H9 (cell line): ENCODE measurements at regions not wholly inside any gene's neighbourhood (a gene's known extent, or its start where the extent isn't known, plus 50 kb on each side); places are given as distances from the start of the nearest gene placed in this dataset.

Source experiments
- DNase-seq: peaks from one replicate; pipeline ENCODE4 v3.0.0-alpha.2; 2017
- H2AFZ ChIP-seq: one replicate; pipeline ENCODE4 v1.6.1; 2013; ENCODE audit warnings: mild to moderate bottlenecking, low read length, control low read depth, moderate library complexity
- H2AK5ac ChIP-seq: 2 replicates; pipeline ENCODE4 v1.6.1; 2013; ENCODE audit warnings: low read length, control low read depth, mixed read lengths; ENCODE audit not compliant: insufficient read length
- H2BK120ac ChIP-seq: one replicate; pipeline ENCODE4 v1.6.1; 2013; ENCODE audit warnings: low read depth, mild to moderate bottlenecking, low read length, control low read depth, inconsistent platforms; ENCODE audit not compliant: poor library complexity, severe bottlenecking
- H2BK12ac ChIP-seq: 2 replicates; pipeline ENCODE4 v1.6.1; 2013; ENCODE audit warnings: low read length, control low read depth, mixed read lengths, low read depth; ENCODE audit not compliant: insufficient read length
- H2BK15ac ChIP-seq: 2 replicates; pipeline ENCODE4 v1.6.1; 2013; ENCODE audit warnings: low read depth, low read length, control low read depth
- H2BK20ac ChIP-seq: one replicate; pipeline ENCODE4 v1.6.1; 2013; ENCODE audit warnings: low read depth, mild to moderate bottlenecking, low read length, control low read depth, inconsistent platforms; ENCODE audit not compliant: poor library complexity, severe bottlenecking
- H2BK5ac ChIP-seq: 2 replicates; pipeline ENCODE4 v1.6.1; 2013; ENCODE audit warnings: low read length, control low read depth, mixed read lengths; ENCODE audit not compliant: insufficient read length
- H3K14ac ChIP-seq: 2 replicates; pipeline ENCODE4 v1.6.1; 2013; ENCODE audit warnings: low read length, control low read depth; ENCODE audit not compliant: insufficient read depth
- H3K18ac ChIP-seq: 2 replicates; pipeline ENCODE4 v1.6.1; 2013; ENCODE audit warnings: low read depth, mild to moderate bottlenecking, mixed read lengths, low read length, control low read depth; ENCODE audit not compliant: insufficient read length
- H3K23ac ChIP-seq: 2 replicates; pipeline ENCODE4 v1.6.1; 2013; ENCODE audit warnings: low read length, control low read depth, mixed read lengths, low read depth; ENCODE audit not compliant: insufficient read length
- H3K23me2 ChIP-seq: 2 replicates; pipeline ENCODE4 v1.6.1; 2013; ENCODE audit warnings: low read depth, mild to moderate bottlenecking, mixed read lengths, low read length, control low read depth; ENCODE audit not compliant: insufficient read length, poor library complexity, severe bottlenecking
- H3K27ac ChIP-seq: 2 replicates; pipeline ENCODE4 v1.5.1; 2013; ENCODE audit warnings: low read length, control low read depth, mixed read lengths, low read depth; ENCODE audit not compliant: insufficient read length
- H3K27me3 ChIP-seq: 2 replicates; pipeline ENCODE4 v1.6.1; 2013; ENCODE audit warnings: low read length, control low read depth, inconsistent platforms; ENCODE audit not compliant: insufficient read depth
- H3K4ac ChIP-seq: 2 replicates; pipeline ENCODE4 v1.6.1; 2013; ENCODE audit warnings: low read depth, mild to moderate bottlenecking, control low read depth, inconsistent platforms, low read length, moderate library complexity
- H3K4me1 ChIP-seq: 2 replicates; pipeline ENCODE4 v1.6.1; 2013; ENCODE audit warnings: low read length, control low read depth, inconsistent platforms; ENCODE audit not compliant: insufficient read depth
- H3K4me2 ChIP-seq: 2 replicates; pipeline ENCODE4 v1.6.1; 2013; ENCODE audit warnings: low read length, control low read depth, mixed read lengths; ENCODE audit not compliant: insufficient read length, insufficient read depth
- H3K56ac ChIP-seq: 2 replicates; pipeline ENCODE4 v1.6.1; 2013; ENCODE audit warnings: low read depth, mild to moderate bottlenecking, mixed read lengths, low read length, control low read depth; ENCODE audit not compliant: insufficient read length
- H3K79me1 ChIP-seq: 2 replicates; pipeline ENCODE4 v1.6.1; 2013; ENCODE audit warnings: low read depth, mild to moderate bottlenecking, moderate library complexity, low read length, control low read depth, inconsistent platforms; ENCODE audit not compliant: insufficient read depth, poor library complexity, severe bottlenecking
- H3K79me2 ChIP-seq: 2 replicates; pipeline ENCODE4 v1.6.1; 2013; ENCODE audit warnings: low read length, control low read depth, inconsistent platforms; ENCODE audit not compliant: insufficient read depth
- H3K9ac ChIP-seq: 2 replicates; pipeline ENCODE4 v1.6.1; 2013; ENCODE audit warnings: low read length, control low read depth, mixed read lengths; ENCODE audit not compliant: insufficient read length; ENCODE audit errors: extremely low read depth
- H3K9me3 ChIP-seq: one replicate; pipeline ENCODE4 v1.6.1; 2013; ENCODE audit warnings: low read depth, low read length, inconsistent platforms; ENCODE audit not compliant: control insufficient read depth
- H3T11ph ChIP-seq: one replicate; pipeline ENCODE4 v1.6.1; 2013; ENCODE audit warnings: mild to moderate bottlenecking, low read length, control low read depth, inconsistent platforms
- H4K20me1 ChIP-seq: one replicate; pipeline ENCODE4 v1.6.1; 2013; ENCODE audit not compliant: control insufficient read depth, insufficient read length, insufficient read depth
- H4K5ac ChIP-seq: 2 replicates; pipeline ENCODE4 v1.6.1; 2013; ENCODE audit warnings: low read depth, mild to moderate bottlenecking, mixed read lengths, low read length, control low read depth; ENCODE audit not compliant: insufficient read length
- H4K8ac ChIP-seq: replicated peaks from 2 replicates; pipeline ENCODE4 v1.6.1; 2013; ENCODE audit warnings: low read length, control low read depth, mixed read lengths, low read depth; ENCODE audit not compliant: insufficient read length
- H4K91ac ChIP-seq: 2 replicates; pipeline ENCODE4 v1.6.1; 2013; ENCODE audit warnings: low read depth, mild to moderate bottlenecking, moderate library complexity, mixed read lengths, low read length, control low read depth; ENCODE audit not compliant: insufficient read length
- H3K27ac Mint-ChIP-seq, 3 experiments: 2 replicates in 2 of 3; 3 replicates in 1 of 3; pipeline ENCODE4 v1.8.0; 2020 to 2021; ENCODE audit warnings: mixed read lengths in 3 of 3, mild to moderate bottlenecking in 1 of 3, moderate library complexity in 1 of 3
- H3K27me3 Mint-ChIP-seq: 2 replicates; pipeline ENCODE4 v1.8.0; 2021; ENCODE audit warnings: low read depth, mild to moderate bottlenecking, moderate library complexity, mixed read lengths
- H3K36me3 Mint-ChIP-seq, 3 experiments: 2 replicates in 2 of 3; 3 replicates in 1 of 3; pipeline ENCODE4 v1.8.0; 2020 to 2021; ENCODE audit warnings: low read depth in 3 of 3, mixed read lengths in 3 of 3; ENCODE audit not compliant: insufficient read depth in 1 of 3
- H3K4me1 Mint-ChIP-seq, 2 experiments: 2 replicates each; pipeline ENCODE4 v1.8.0; 2020; ENCODE audit warnings: mixed read lengths in 2 of 2
- H3K4me3 Mint-ChIP-seq, 2 experiments: 2 replicates in 1 of 2; 3 replicates in 1 of 2; pipeline ENCODE4 v1.8.0; 2020 to 2021; ENCODE audit warnings: mild to moderate bottlenecking in 2 of 2, mixed read lengths in 2 of 2, moderate library complexity in 1 of 2
- H3K9me3 Mint-ChIP-seq, 2 experiments: 2 replicates in 1 of 2; 3 replicates in 1 of 2; pipeline ENCODE4 v1.8.0; 2020; ENCODE audit warnings: mild to moderate bottlenecking in 2 of 2, mixed read lengths in 2 of 2, moderate library complexity in 1 of 2
- CTCF ChIP-seq: fragments of 200-600 bp; sonication (generic); conservative IDR thresholded peaks from 3 replicates; pipeline ENCODE4 v1.8.0; 2021; ENCODE audit warnings: antibody characterized with exemption, mild to moderate bottlenecking
- WGBS: extraction: QIAGEN DNeasy Blood & Tissue Kit; methylation state at CpG from one replicate; pipeline ENCODE4 v1.1.7; 2013; ENCODE audit warnings: missing lambda C conversion rate, low lambda C conversion rate, mixed read lengths; ENCODE audit not compliant: insufficient read length; ENCODE audit errors: extremely low coverage; 5-methylcytosine and 5-hydroxymethylcytosine counted together

DNA sequence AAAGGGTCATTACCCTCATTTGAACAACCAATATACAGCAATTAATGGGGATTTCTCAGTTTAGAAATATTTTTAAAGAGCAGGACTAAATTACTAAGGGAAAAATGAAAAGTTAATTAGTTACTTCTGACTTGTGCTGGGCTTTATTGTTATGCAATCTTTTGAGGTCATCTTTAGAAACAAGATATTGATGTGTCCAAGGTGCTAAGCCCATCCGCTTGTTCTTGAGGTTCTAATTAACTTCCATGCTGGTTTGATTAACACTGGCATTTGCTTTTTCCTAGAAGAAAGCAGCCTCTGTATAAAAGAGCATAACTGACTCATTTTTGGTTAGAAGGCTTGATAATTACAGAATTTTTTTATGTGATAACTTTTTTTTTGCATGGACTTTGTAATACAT lies 256.5 kb upstream of the AGTR1 start:
- H3K79me2 ChIP-seq: no peaks in the 10 kb centered on the region
- H3K18ac ChIP-seq: no peak overlapping the region
- H3K23me2 ChIP-seq: no peaks in the 10 kb centered on the region
- H3K23ac ChIP-seq: no peak overlapping the region
- H2BK120ac ChIP-seq: no peak overlapping the region
- DNase-seq: no peak
- H3K56ac ChIP-seq: no peak overlapping the region
- H3K9me3 Mint-ChIP-seq: no peaks in the 10 kb centered on the region; a peak in 1 of 5 replicates
- no peaks in the 10 kb centered on the region for H3K79me1 ChIP-seq
- H2BK5ac ChIP-seq: no peak overlapping the region
- H2BK15ac ChIP-seq: no peak overlapping the region
- H3T11ph ChIP-seq: no peak overlapping the region
- H2BK20ac ChIP-seq: no peak overlapping the region
- TF ChIP-seq CTCF: no peak
- H3K27me3 ChIP-seq: no peaks in the 10 kb centered on the region
- no peak overlapping the region for H2AK5ac ChIP-seq
- H3K4me2 ChIP-seq: no peak overlapping the region
- H3K4ac ChIP-seq: no peak overlapping the region
- H3K27me3 Mint-ChIP-seq: no peaks in the 10 kb centered on the region
- H3K14ac ChIP-seq: no peak overlapping the region
- H4K5ac ChIP-seq: no peak overlapping the region
- no peak overlapping the region for H3K27ac ChIP-seq
- no peak overlapping the region for H3K4me3 Mint-ChIP-seq
- no peak overlapping the region for H3K27ac Mint-ChIP-seq
- H4K8ac ChIP-seq: no peak overlapping the region
- no peaks in the 10 kb centered on the region; a peak in 1 of 4 replicates for H3K4me1 Mint-ChIP-seq
- H3K4me1 ChIP-seq: no peaks in the 10 kb centered on the region
- no peak overlapping the region for H2AFZ ChIP-seq
- no CpG with 5 or more reads among the region's 1 CpG for WGBS
- no peak overlapping the region for H2BK12ac ChIP-seq
- no peak overlapping the region for H3K9ac ChIP-seq
- no peaks in the 10 kb centered on the region for H4K20me1 ChIP-seq
- H4K91ac ChIP-seq: no peak overlapping the region
- H3K9me3 ChIP-seq: no peaks in the 10 kb centered on the region
- no peaks in the 10 kb centered on the region for H3K36me3 Mint-ChIP-seq
